WTC11 (cell line): ENCODE measurements at regions not wholly inside any gene's neighbourhood (a gene's known extent, or its start where the extent isn't known, plus 50 kb on each side); places are given as distances from the start of the nearest gene placed in this dataset.

Experiments used
- ESRRA ChIP-seq: sonication (generic); formaldehyde crosslinking; IDR thresholded peaks from 2 replicates; pipeline ENCODE4 v1.8.1; 2022; ENCODE audit warnings: mild to moderate bottlenecking, missing genetic modification reagents, borderline replicate concordance
- IRF2 ChIP-seq: sonication (generic); formaldehyde crosslinking; IDR thresholded peaks from 2 replicates; pipeline ENCODE4 v1.8.0; 2022; ENCODE audit warnings: low read depth, missing genetic modification reagents, borderline replicate concordance
- JUN ChIP-seq: sonication (generic); formaldehyde crosslinking; IDR thresholded peaks from 2 replicates; pipeline ENCODE4 v1.8.0; 2023; ENCODE audit warnings: mild to moderate bottlenecking, missing genetic modification reagents
- KAT7 ChIP-seq: sonication (generic); formaldehyde crosslinking; IDR thresholded peaks from 2 replicates; pipeline ENCODE4 v1.8.1; 2023; ENCODE audit warnings: missing genetic modification reagents, mild to moderate bottlenecking, borderline replicate concordance
- NR1H2 ChIP-seq: sonication (generic); formaldehyde crosslinking; IDR thresholded peaks from 2 replicates; pipeline ENCODE4 v1.9.0; 2021; ENCODE audit warnings: mild to moderate bottlenecking, moderate library complexity, missing genetic modification reagents
- SP1 ChIP-seq: sonication (generic); formaldehyde crosslinking; conservative IDR thresholded peaks from 2 replicates; pipeline ENCODE4 v1.8.1; 2022; ENCODE audit warnings: missing genetic modification reagents
- STAT6 ChIP-seq: sonication (generic); formaldehyde crosslinking; conservative IDR thresholded peaks from 2 replicates; pipeline ENCODE4 v1.8.1; 2023; ENCODE audit warnings: mild to moderate bottlenecking, low read depth, missing genetic modification reagents, moderate library complexity
- USF2 ChIP-seq: sonication (generic); formaldehyde crosslinking; IDR thresholded peaks from 2 replicates; pipeline ENCODE4 v1.8.1; 2023; ENCODE audit warnings: mild to moderate bottlenecking, missing genetic modification reagents, moderate library complexity
- ZBTB21 ChIP-seq: sonication (generic); formaldehyde crosslinking; IDR thresholded peaks from 2 replicates; pipeline ENCODE4 v1.8.1; 2023; ENCODE audit warnings: mild to moderate bottlenecking, missing genetic modification reagents, borderline replicate concordance
- ZNF263 ChIP-seq: sonication (generic); formaldehyde crosslinking; IDR thresholded peaks from 2 replicates; pipeline ENCODE4 v1.8.1; 2022; ENCODE audit warnings: low read depth, mild to moderate bottlenecking, moderate library complexity, missing genetic modification reagents
- TF ChIP-seq, protein P1 (sequence below): fragments of 200-600 bp; IDR thresholded peaks from 2 replicates; pipeline ENCODE4 v1.8.0; 2022; ENCODE audit warnings: antibody characterized with exemption
- TF ChIP-seq, protein P2 (sequence below): sonication (generic); formaldehyde crosslinking; IDR thresholded peaks from 2 replicates; pipeline ENCODE4 v1.8.1; 2023; ENCODE audit warnings: mild to moderate bottlenecking, missing genetic modification reagents, moderate library complexity
- TF ChIP-seq, protein P3 (sequence below): fragments of 250-450 bp; sonication (Bioruptor Pico); IDR thresholded peaks from 2 replicates; pipeline ENCODE4 v1.8.0; 2021; ENCODE audit warnings: mild to moderate bottlenecking

- TF ChIP-seq, protein P1, sequence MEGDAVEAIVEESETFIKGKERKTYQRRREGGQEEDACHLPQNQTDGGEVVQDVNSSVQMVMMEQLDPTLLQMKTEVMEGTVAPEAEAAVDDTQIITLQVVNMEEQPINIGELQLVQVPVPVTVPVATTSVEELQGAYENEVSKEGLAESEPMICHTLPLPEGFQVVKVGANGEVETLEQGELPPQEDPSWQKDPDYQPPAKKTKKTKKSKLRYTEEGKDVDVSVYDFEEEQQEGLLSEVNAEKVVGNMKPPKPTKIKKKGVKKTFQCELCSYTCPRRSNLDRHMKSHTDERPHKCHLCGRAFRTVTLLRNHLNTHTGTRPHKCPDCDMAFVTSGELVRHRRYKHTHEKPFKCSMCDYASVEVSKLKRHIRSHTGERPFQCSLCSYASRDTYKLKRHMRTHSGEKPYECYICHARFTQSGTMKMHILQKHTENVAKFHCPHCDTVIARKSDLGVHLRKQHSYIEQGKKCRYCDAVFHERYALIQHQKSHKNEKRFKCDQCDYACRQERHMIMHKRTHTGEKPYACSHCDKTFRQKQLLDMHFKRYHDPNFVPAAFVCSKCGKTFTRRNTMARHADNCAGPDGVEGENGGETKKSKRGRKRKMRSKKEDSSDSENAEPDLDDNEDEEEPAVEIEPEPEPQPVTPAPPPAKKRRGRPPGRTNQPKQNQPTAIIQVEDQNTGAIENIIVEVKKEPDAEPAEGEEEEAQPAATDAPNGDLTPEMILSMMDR, result no peak
- TF ChIP-seq NR1H2 (no peak), IRF2 (CRISPR knock-in tag) (no peak), ZBTB21 (CRISPR knock-in tag) (no peak), ZNF263 (CRISPR knock-in tag) (no peak), STAT6 (CRISPR knock-in tag) (no peak), SP1 (CRISPR knock-in tag) (no peak), ESRRA (CRISPR knock-in tag) (no peak), JUN (CRISPR knock-in tag) (no peak), USF2 (CRISPR knock-in tag) (no peak), KAT7 (CRISPR knock-in tag) (no peak)
- TF ChIP-seq, protein P2, sequence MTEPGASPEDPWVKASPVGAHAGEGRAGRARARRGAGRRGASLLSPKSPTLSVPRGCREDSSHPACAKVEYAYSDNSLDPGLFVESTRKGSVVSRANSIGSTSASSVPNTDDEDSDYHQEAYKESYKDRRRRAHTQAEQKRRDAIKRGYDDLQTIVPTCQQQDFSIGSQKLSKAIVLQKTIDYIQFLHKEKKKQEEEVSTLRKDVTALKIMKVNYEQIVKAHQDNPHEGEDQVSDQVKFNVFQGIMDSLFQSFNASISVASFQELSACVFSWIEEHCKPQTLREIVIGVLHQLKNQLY, result no peak
- TF ChIP-seq, protein P3, sequence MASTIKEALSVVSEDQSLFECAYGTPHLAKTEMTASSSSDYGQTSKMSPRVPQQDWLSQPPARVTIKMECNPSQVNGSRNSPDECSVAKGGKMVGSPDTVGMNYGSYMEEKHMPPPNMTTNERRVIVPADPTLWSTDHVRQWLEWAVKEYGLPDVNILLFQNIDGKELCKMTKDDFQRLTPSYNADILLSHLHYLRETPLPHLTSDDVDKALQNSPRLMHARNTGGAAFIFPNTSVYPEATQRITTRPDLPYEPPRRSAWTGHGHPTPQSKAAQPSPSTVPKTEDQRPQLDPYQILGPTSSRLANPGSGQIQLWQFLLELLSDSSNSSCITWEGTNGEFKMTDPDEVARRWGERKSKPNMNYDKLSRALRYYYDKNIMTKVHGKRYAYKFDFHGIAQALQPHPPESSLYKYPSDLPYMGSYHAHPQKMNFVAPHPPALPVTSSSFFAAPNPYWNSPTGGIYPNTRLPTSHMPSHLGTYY, result no peak
Observed at GRCh38 chr5:1950708-1951103, 68.0 kb upstream of the IRX4 start.
